ENCODE measurements at regions not wholly inside any gene's neighbourhood (a gene's known extent, or its start where the extent isn't known, plus 50 kb on each side); places are given as distances from the start of the nearest gene placed in this dataset.

- no peak for TF ChIP-seq EZH2phosphoT487 (IDR thresholded peaks at IDR 0.05; ENCODE audit: low read depth)
- TF ChIP-seq CTCF (IDR thresholded peaks at IDR 0.05; ENCODE audit: low read depth, low read length): no peak
These were observed 176.9 kb downstream of the TFAP2C start for GRCh38 chr20:56805966-56806365.
